GM19025 (cell line): ENCODE measurements at regions not wholly inside any gene's neighbourhood (a gene's known extent, or its start where the extent isn't known, plus 50 kb on each side); places are given as distances from the start of the nearest gene placed in this dataset.

Source experiments
- ATAC-seq: cut with Tn5 transposase; IDR thresholded peaks from one replicate; pipeline ENCODE4 v1.9.1; 2021; ENCODE audit warnings: mild to moderate bottlenecking, low read depth, moderate library complexity; ENCODE audit not compliant: unreplicated experiment

- no peak for ATAC-seq
Measured at GRCh38 chr3:30162579-30162978, 443.8 kb upstream of the TGFBR2 start.

GRCh38 chr3:30166535-30166934 lies 439.9 kb upstream of the TGFBR2 start:
- ATAC-seq: no peak

- ATAC-seq: no peak
Measured at GRCh38 chr3:30167541-30168011, 438.8 kb upstream of the TGFBR2 start.

- ATAC-seq: no peak
Measured at GRCh38 chr3:30169487-30169886, 436.9 kb upstream of the TGFBR2 start.

GRCh38 chr3:30170681-30171438 lies 435.5 kb upstream of the TGFBR2 start:
- ATAC-seq: no peak

GRCh38 chr3:30174357-30174756 lies 432.0 kb upstream of the TGFBR2 start:
- ATAC-seq: no peak

DNA sequence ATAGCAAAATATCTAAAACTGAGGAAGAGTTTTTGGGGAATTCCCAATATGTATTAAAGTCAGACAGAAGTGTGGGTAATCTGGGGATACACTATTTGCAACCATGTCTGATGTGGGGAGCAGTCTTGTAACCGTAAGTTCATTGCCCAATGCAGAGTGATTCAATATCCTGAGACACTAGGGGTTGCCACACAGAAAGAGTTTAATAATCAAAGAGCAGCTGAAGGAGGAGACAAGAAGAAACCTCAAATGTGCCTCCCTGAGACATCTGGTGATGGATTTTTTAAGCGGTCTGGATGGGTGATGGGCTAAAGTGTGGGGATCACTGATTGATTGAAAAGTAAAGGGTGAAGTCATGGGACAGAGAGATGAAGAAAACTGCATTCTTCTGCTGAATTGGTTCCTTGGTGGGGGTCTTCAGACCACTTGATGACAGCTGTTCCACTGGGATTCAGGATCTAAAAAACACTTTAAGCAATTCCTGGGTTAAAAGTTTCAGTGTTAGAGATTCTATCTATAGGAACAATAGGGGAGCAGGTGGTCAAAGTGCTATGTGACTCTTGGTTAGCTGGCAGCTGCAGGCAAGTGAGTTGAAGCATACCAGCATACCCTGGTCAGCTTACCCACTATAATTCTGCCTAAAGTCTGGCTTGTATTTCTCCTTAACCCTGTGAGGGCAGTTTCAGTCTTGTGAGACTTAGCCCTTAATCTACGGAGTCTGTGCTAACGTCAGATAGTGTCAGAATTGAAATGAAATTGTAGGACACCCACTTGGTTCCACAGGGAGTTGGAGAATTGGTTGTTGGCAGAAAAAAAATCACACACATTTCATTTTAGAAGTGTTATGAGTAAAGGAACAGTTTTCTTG lies 425.9 kb upstream of the TGFBR2 start:
- ATAC-seq: no peak

DNA sequence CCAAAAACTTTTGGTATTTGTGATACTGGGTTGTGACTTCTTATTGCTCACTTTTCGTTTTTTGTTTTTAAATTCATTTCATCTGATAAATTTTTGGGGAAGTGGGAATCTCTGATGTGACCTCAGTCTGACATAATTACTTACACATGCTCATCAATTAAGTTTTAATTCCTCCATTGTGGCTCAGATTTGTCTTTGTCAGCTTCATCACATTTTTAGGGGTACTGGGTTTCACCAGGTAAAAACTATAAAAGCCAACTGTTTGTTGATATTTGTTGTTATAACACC lies 425.3 kb upstream of the TGFBR2 start:
- ATAC-seq: no peak

DNA sequence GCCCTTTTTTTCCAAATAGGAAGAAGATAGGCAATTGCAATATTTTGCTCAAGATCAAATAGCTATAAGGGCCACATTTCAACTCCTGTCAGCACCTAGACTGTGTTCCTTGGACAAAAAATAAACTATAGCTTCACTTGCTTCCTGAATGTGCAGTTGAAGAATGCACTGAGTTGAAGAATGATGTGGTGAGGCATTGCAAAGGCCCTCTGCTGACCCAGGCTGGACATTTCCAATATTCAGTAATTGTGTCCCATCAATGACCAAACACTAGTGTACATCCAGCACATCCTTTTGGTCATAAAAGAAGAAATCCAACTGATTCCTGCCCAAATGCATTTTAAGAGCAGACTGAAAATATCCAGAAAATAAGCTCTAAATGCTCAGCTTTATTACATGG lies 424.8 kb upstream of the TGFBR2 start:
- no peak for ATAC-seq

DNA sequence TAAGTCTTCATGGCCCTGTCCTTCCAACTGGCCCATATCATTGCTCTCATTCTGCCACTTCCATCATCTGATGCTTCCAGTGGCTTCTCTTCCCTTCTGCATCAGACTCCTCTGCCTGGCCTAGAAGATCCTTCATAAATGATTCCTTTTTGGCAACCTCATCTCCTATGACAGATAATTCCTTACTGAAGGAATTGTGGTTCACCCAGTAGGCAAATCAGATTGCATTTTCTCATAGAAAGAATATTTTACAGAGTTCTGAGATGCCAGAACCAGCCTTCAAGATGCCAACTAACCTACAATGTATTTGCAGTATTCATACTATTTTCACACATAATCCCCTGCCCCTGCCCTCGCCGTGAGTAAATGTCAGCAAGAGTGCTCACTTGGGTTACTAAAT lies 423.0 kb upstream of the TGFBR2 start:
- ATAC-seq: no peak

GRCh38 chr3:30184091-30184810 lies 422.1 kb upstream of the TGFBR2 start:
- ATAC-seq: no peak

DNA sequence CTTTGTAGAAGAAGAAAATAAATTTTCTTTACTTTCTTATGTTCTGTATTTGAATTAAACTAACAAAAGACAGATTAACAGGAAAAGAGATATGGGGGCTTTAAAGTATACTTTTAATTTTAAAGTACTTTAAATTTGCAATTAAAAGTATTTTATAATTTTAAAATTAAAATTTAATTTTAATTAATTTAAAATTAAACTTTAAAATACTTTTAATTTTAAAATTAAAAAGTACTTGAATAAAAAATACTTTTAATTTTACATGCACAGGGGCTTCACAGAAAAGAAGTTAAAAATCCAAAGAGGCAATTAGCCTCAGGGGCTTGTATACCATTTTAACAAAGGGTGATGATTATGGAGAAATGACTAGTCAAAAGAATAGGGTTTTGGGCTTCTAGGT lies 420.5 kb upstream of the TGFBR2 start:
- ATAC-seq: no peak

- no peak for ATAC-seq
Measured at GRCh38 chr3:30186741-30187219, 419.6 kb upstream of the TGFBR2 start.

- no peak for ATAC-seq
Measured at GRCh38 chr3:30187366-30187765, 419.0 kb upstream of the TGFBR2 start.

GRCh38 chr3:30188713-30189112 lies 417.7 kb upstream of the TGFBR2 start:
- ATAC-seq: no peak

- no peak for ATAC-seq
Measured at GRCh38 chr3:30189900-30190299, 416.5 kb upstream of the TGFBR2 start.

DNA sequence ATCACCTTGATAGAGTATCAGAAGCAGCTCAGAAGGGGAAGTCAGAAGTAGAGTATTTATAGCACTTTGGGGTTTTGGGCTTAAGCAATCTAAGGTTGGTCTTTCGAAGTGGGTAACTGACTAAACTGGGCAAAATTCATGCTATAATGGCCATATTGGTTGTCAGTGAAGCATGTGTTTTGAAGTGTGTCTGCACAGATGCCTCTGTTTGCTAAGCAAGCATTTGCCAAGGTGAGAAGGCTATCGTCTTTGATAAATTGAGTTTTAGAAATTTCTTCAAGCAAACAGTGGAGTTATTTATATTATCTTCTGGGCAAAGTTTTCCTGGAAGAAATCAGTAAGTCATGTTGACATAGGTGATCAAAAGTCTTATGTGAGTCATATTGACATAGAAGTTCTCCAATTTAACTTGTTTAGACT lies 412.8 kb upstream of the TGFBR2 start:
- ATAC-seq: no peak

GRCh38 chr3:30195352-30195751 lies 411.0 kb upstream of the TGFBR2 start:
- ATAC-seq: no peak

DNA sequence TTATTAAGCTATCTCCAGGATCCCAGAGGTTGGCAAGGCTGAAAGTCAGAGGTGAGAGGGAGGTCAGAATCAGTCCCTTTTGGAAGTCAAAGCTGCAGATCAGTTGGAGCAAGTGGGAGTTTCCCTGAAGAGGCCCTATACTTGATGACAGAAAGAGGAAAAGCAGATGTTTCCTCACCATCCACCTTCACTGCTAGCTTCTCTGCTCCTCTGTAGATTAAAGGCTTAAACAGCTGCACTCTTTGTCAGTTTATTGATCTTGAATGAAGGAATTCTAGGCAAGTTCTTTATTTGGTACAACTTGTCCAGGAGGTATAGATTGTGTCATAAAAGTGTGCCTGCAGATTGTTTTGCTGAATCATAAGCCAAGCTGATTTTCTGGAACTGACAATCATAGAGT lies 408.2 kb upstream of the TGFBR2 start:
- ATAC-seq: no peak

- ATAC-seq: no peak
Measured at GRCh38 chr3:30199096-30199759, 407.2 kb upstream of the TGFBR2 start.

- no peak for ATAC-seq
Measured at GRCh38 chr3:30199855-30200254, 406.5 kb upstream of the TGFBR2 start.
